ENCODE measurements at regions not wholly inside any gene's neighbourhood (a gene's known extent, or its start where the extent isn't known, plus 50 kb on each side); places are given as distances from the start of the nearest gene placed in this dataset.

GRCh38 chr13:44237276-44237767 is 136.3 kb upstream of the SERP2 start:
- Histone ChIP-seq H2BK20ac (ENCODE audit: low read depth, low read length, poor library complexity, severe bottlenecking) (no peak overlapping the region), H2BK15ac (ENCODE audit: low read depth, low read length) (no peak overlapping the region), H3K4me1 (ENCODE audit: insufficient read depth, low read length) (no peaks in the 10 kb centered on the region; the same call in 1 of the 2 replicates), H4K5ac (ENCODE audit: insufficient read length, low read depth, low read length) (no peak overlapping the region), H4K8ac (replicated peaks; ENCODE audit: insufficient read length, low read depth, low read length) (no peak overlapping the region), H3K27me3 (ENCODE audit: insufficient read depth, low read length) (no peaks in the 10 kb centered on the region), H3K23me2 (ENCODE audit: insufficient read length, low read depth, low read length, poor library complexity, severe bottlenecking) (no peaks in the 10 kb centered on the region), H3K79me2 (ENCODE audit: insufficient read depth, low read length) (no peaks in the 10 kb centered on the region), H2BK12ac (ENCODE audit: insufficient read length, low read depth, low read length) (no peak overlapping the region), H2AFZ (ENCODE audit: low read length) (no peak overlapping the region), H4K91ac (ENCODE audit: insufficient read length, low read depth, low read length) (no peak overlapping the region), H3K9ac (ENCODE audit: extremely low read depth, insufficient read length, low read length) (no peak overlapping the region), H3K79me1 (ENCODE audit: insufficient read depth, low read depth, low read length, poor library complexity, severe bottlenecking) (no peaks in the 10 kb centered on the region), H4K20me1 (ENCODE audit: control insufficient read depth, insufficient read depth, insufficient read length) (no peaks in the 10 kb centered on the region), H2BK5ac (ENCODE audit: insufficient read length, low read length) (no peak overlapping the region), H3K23ac (ENCODE audit: insufficient read length, low read depth, low read length) (no peak overlapping the region), H3K27ac (ENCODE audit: insufficient read length, low read depth, low read length) (no peak overlapping the region), H3K14ac (ENCODE audit: insufficient read depth, low read length) (no peak overlapping the region), H3K56ac (ENCODE audit: insufficient read length, low read depth, low read length) (no peak overlapping the region), H3T11ph (ENCODE audit: low read length) (no peak overlapping the region), H3K4me2 (ENCODE audit: insufficient read depth, insufficient read length, low read length) (no peak overlapping the region), H2BK120ac (ENCODE audit: low read depth, low read length, poor library complexity, severe bottlenecking) (no peak overlapping the region), H3K9me3 (ENCODE audit: control insufficient read depth, low read depth, low read length) (no peaks in the 10 kb centered on the region), H3K4ac (ENCODE audit: low read depth, low read length) (no peak overlapping the region), H3K18ac (ENCODE audit: insufficient read length, low read depth, low read length) (no peak overlapping the region), H2AK5ac (ENCODE audit: insufficient read length, low read length) (no peak overlapping the region)
- no peak for DNase-seq
- no CpG with 5 or more reads among the region's 4 CpGs for WGBS (ENCODE audit: extremely low coverage, insufficient read length, low lambda C conversion rate)
- no peak overlapping the region for H3K4me3 Mint-ChIP-seq
- H3K27ac Mint-ChIP-seq: peak overlapping the region in 1 of 3 experiments; percentile 42; a peak in 2 of 7 replicates
- TF ChIP-seq CTCF (conservative IDR thresholded peaks at IDR 0.05): no peak
- H3K9me3 Mint-ChIP-seq: no peaks in the 10 kb centered on the region
- H3K36me3 Mint-ChIP-seq (ENCODE audit: insufficient read depth in 1 of 3, low read depth in 3 of 3): no peaks in the 10 kb centered on the region
- H3K4me1 Mint-ChIP-seq: peaks cover 4 to 7% of the 10 kb centered on the region in 2 experiments
- no peaks in the 10 kb centered on the region; the same call in 1 of the 2 replicates for H3K27me3 Mint-ChIP-seq (ENCODE audit: low read depth)

All from H9 (cell line).